ENCODE measurements at regions not wholly inside any gene's neighbourhood (a gene's known extent, or its start where the extent isn't known, plus 50 kb on each side); places are given as distances from the start of the nearest gene placed in this dataset.

DNA sequence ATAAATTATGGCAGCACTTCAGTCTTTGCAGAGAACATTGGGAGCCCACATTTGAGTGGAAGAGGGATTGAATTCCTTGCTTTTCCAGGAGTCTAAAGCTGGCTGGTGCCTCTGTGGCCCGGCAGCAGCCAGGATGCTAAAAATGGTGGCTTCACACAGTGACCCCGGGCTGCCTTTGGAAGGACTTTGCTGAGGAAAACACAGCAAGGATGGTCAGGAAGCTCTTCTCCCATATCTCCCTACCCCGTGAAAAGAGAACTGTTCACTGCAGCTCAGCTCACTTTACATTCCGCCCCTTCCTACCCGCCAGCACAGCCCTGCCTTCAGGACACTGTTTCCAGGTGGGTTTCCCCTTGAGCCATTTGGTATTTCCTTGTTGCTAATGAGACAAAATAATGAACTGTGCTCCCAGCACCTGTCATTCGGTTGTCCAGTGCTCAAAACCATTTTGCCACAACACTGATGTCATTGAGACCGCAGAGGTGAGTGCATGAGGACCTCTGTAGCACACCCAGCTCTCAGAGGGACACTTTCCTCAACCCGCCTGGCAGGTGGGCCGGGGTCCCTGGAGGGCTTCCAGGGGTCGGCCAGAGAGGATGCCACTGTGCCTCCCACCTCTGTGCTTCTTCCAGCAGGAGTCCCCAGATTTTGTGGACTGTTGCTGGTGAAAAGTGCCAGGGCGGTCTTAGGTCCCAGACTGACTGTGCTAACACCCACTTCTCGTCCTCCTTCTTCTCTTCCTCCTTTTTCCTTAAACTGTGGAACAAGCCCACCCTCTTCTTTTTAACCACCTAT is 255.7 kb upstream of the PPP2R2D start:
- ATAC-seq (no peak), DNase-seq (no peak)
- TF ChIP-seq, protein P1, sequence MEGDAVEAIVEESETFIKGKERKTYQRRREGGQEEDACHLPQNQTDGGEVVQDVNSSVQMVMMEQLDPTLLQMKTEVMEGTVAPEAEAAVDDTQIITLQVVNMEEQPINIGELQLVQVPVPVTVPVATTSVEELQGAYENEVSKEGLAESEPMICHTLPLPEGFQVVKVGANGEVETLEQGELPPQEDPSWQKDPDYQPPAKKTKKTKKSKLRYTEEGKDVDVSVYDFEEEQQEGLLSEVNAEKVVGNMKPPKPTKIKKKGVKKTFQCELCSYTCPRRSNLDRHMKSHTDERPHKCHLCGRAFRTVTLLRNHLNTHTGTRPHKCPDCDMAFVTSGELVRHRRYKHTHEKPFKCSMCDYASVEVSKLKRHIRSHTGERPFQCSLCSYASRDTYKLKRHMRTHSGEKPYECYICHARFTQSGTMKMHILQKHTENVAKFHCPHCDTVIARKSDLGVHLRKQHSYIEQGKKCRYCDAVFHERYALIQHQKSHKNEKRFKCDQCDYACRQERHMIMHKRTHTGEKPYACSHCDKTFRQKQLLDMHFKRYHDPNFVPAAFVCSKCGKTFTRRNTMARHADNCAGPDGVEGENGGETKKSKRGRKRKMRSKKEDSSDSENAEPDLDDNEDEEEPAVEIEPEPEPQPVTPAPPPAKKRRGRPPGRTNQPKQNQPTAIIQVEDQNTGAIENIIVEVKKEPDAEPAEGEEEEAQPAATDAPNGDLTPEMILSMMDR (IDR thresholded peaks at IDR 0.05) = no peak
- WGBS, 3 donors = 73 to 74% (median 73%) methylated on average over 12 of the region's 12 CpGs
- intact Hi-C loops (cut with DNase I) = no loop called here
- H3K27me3 ChIP-seq (ENCODE audit: insufficient read depth in 3 of 3, low read length in 2 of 3) = peaks cover 0 to 7% (median 6%) of the 10 kb centered on the region in 3 donors
- H3K36me3 ChIP-seq (ENCODE audit: insufficient read depth in 1 of 2, low read depth in 1 of 2) = no peaks in the 10 kb centered on the region
- H3K27ac ChIP-seq = no peak overlapping the region
- no peaks in the 10 kb centered on the region for H3K4me1 ChIP-seq
- no peaks in the 10 kb centered on the region for H3K9me3 ChIP-seq
- H3K4me3 ChIP-seq = no peak overlapping the region

DNA sequence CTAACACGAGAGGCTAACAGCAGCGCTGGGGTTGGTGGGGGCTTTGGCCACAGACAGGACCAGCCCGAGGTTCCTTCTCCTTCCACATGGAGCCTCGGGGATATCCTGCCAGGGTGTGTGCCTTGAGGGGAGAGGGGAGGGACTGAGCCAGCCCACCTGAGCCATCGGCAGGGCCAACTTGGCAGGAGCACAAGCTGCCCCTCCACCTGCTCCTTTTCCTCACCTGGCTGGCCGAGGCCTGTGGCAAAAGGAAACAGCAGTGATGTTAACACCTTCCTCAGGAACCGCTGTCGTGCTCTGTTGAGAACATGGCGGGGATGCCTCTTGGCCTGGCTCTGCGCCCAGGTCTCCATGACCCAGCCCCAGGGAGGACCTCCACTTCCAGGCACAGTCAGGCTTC is 255.1 kb upstream of the PPP2R2D start:
- intact Hi-C loops (cut with DNase I) = no loop called here
- DNase-seq (no peak), ATAC-seq (no peak)
- TF ChIP-seq, protein P1 (IDR thresholded peaks at IDR 0.05) = no peak
- WGBS, 3 donors = 86 to 90% (median 87%) methylated on average over 9 to 10 of the region's 10 CpGs
- Histone ChIP-seq H3K36me3 (ENCODE audit: insufficient read depth in 1 of 2, low read depth in 1 of 2) (no peaks in the 10 kb centered on the region), H3K9me3 (no peaks in the 10 kb centered on the region), H3K27ac (no peak overlapping the region), H3K4me1 (no peaks in the 10 kb centered on the region), H3K4me3 (no peak overlapping the region), H3K27me3 (ENCODE audit: insufficient read depth in 3 of 3, low read length in 2 of 3) (peaks cover 0 to 11% (median 6%) of the 10 kb centered on the region in 3 donors)

DNA sequence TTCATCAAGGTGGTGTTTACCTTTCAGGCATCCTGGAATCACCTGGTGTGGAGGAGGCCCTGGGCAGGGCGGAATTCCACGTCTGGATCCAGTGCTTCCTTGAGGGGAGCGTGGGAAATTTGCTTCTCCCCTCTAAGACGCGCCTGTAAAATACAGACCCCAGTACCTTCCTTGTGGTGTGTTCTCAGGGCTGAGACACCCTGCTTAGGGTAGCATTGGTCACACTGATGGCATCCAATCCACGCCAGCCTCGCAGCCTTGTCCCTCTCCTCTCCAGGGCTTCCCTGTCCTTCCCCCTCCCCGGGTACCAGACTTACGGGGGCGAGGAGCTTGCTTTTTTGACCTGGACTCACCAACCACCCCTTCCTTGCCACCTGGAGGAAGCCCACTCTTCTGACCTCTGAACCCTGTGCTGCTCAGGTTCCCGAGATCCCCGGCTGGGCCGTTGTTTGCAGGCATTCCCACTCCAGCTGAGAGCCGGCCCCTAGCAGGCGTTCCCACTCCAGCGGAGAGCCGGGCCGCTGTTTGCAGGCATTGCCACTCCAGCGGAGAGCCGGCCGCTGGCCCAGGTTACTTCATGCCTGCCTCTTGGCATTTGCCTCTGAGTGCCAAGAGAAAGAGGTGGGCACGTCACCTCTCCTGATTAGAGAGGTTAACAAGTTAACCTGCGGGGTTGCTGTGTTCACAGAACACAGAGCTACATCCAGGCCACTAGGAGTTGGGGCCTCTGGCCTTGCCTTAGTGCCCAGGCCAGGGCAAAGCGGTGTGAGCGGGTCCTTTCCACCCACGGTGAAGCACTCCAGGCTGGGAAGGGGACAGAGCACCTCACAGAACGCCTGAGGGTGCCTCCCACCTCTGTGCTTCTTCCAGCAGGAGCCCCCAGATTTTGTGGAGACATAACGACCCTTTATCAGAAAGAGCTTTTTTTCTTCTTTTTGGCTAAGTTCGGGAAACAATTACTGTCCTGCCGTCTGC is 254.0 kb upstream of the PPP2R2D start:
- WGBS, 3 donors = 82 to 86% (median 85%) methylated on average over 30 of the region's 30 CpGs
- H3K4me3 ChIP-seq = no peak overlapping the region
- intact Hi-C loops (cut with DNase I) = no loop called here
- TF ChIP-seq, protein P1 (IDR thresholded peaks at IDR 0.05) = no peak
- H3K4me1 ChIP-seq = no peaks in the 10 kb centered on the region
- peaks cover 0 to 13% (median 11%) of the 10 kb centered on the region in 3 donors for H3K27me3 ChIP-seq (ENCODE audit: insufficient read depth in 3 of 3, low read length in 2 of 3)
- H3K9me3 ChIP-seq = no peaks in the 10 kb centered on the region
- no peak overlapping the region for H3K27ac ChIP-seq
- ATAC-seq (no peak), DNase-seq (no peak)
- H3K36me3 ChIP-seq (ENCODE audit: insufficient read depth in 1 of 2, low read depth in 1 of 2) = no peaks in the 10 kb centered on the region

DNA sequence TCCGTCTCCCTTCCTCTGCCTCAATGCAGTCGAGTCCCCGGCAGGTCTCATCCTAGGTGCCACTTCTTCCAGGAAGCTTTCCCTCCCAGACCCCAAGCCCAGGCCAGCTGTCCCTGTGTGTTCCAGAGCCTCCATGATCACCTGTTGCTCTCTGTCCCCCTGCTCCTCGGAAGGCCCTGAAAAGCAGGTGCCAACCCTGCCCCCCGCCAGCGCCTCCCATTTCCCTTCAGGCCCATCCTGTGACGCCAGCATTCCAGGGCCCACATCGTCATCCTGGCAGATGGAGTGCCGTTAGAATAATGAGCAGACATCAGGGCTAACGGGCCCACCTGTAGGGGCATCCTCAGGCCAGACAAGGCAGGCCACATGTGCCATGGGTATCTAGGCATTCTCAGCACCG is 253.0 kb upstream of the PPP2R2D start:
- Histone ChIP-seq H3K27ac (no peak overlapping the region), H3K36me3 (ENCODE audit: insufficient read depth in 1 of 2, low read depth in 1 of 2) (no peaks in the 10 kb centered on the region), H3K4me3 (no peak overlapping the region), H3K4me1 (no peaks in the 10 kb centered on the region), H3K9me3 (no peaks in the 10 kb centered on the region), H3K27me3 (ENCODE audit: insufficient read depth in 3 of 3, low read length in 2 of 3) (peaks cover 0 to 15% (median 14%) of the 10 kb centered on the region in 3 donors)
- intact Hi-C loops (cut with DNase I) = no loop called here
- 79 to 81% (median 80%) methylated on average over 11 of the region's 11 CpGs for WGBS, 3 donors
- DNase-seq (no peak), ATAC-seq (no peak)
- TF ChIP-seq, protein P1 (IDR thresholded peaks at IDR 0.05) = no peak
